ENCODE measurements at regions not wholly inside any gene's neighbourhood (a gene's known extent, or its start where the extent isn't known, plus 50 kb on each side); places are given as distances from the start of the nearest gene placed in this dataset.
A peak's percentile ranks its signal among the peaks of the same experiment; 100 is the strongest.

DNA sequence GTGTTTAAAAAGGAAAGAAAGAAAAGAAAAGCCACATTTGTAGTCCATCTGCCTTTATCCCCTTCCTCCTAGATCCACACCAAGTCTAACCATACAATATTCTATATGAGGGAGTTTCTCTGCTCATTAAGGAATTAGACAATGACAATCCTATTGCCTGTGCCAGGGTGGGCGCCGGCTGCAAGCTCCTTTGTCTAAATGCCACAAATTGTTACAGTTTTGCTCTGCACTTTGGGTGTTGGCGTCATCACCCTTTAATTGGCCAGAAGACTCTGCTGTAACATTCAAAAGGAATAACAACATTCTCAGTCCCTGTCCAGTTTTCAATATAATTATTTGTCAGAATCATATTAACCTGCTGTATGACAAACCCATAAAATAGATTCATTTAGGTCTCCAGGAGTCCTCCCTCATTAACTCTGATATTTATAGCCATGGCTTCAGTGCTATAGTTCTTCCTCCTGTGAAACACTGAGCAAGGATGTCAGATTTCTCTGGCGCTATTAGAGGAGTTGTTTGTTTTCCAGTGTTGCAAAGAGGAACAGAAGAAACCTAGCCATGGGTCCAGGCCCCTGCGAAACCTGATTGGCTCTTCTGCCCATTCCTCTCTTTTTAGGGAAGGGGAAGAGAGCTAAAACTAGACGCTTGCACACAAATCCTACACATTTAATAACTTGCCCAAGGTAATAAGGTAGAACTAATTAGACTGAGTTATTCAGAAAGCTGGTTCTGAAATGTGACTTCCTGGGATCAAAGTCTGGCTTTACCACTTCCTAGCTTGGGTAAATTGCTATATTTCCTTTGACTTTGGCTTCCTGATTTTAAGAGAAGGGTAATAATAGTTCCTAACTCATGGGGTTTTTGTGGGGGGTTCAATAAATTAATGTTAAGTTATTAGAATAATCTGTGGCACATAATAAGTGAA lies 112.4 kb downstream of the CD47 start:
- Histone ChIP-seq H3K4me2 (replicated peaks; ENCODE audit: extremely low read depth, low read length, poor library complexity, severe bottlenecking) (no peak overlapping the region), H3K9ac (ENCODE audit: insufficient read depth, low read length, poor library complexity, severe bottlenecking) (no peak overlapping the region), H3K79me2 (ENCODE audit: insufficient read depth, low read length) (no peaks in the 10 kb centered on the region), H2AFZ (ENCODE audit: insufficient read depth, low read depth, low read length, poor library complexity, severe bottlenecking) (peak overlapping the region; percentile 23), H3K4me3 (replicated peaks in 1 of 3; ENCODE audit: low read depth in 2 of 3, low read length in 3 of 3) (no peak overlapping the region), H3K9me3 (replicated peaks in 1 of 2; ENCODE audit: control insufficient read depth in 1 of 2, insufficient read depth in 1 of 2, low read length in 2 of 2) (no peaks in the 10 kb centered on the region), H3K4me1 (ENCODE audit: control insufficient read depth in 1 of 2, insufficient read depth in 2 of 2, low read length in 2 of 2) (peaks cover 18 to 30% of the 10 kb centered on the region in 2 donors), H3K27me3 (ENCODE audit: control insufficient read depth in 2 of 2, insufficient read depth in 2 of 2, low read length in 2 of 2) (no peaks in the 10 kb centered on the region), H3K36me3 (replicated peaks in 1 of 2; ENCODE audit: control insufficient read depth in 1 of 2, insufficient read depth in 2 of 2, low read length in 2 of 2) (no peaks in the 10 kb centered on the region), H3K27ac (ENCODE audit: low read depth in 1 of 2, low read length in 2 of 2) (no peak overlapping the region), H4K20me1 (ENCODE audit: insufficient read depth, low read length) (no peaks in the 10 kb centered on the region)
- H3K27ac Mint-ChIP-seq = peak overlapping the region in 3 of 7 donors; percentile 7 to 52 (median 26)
- 100% methylated on average over 3 of the region's 6 CpGs for WGBS (ENCODE audit: insufficient coverage)
- intact Hi-C loops (cut with micrococcal nuclease) = no loop called here
- H3K9me3 Mint-ChIP-seq = peaks cover 0 to 2% (median 0%) of the 10 kb centered on the region in 7 donors
- TF ChIP-seq, protein P1, sequence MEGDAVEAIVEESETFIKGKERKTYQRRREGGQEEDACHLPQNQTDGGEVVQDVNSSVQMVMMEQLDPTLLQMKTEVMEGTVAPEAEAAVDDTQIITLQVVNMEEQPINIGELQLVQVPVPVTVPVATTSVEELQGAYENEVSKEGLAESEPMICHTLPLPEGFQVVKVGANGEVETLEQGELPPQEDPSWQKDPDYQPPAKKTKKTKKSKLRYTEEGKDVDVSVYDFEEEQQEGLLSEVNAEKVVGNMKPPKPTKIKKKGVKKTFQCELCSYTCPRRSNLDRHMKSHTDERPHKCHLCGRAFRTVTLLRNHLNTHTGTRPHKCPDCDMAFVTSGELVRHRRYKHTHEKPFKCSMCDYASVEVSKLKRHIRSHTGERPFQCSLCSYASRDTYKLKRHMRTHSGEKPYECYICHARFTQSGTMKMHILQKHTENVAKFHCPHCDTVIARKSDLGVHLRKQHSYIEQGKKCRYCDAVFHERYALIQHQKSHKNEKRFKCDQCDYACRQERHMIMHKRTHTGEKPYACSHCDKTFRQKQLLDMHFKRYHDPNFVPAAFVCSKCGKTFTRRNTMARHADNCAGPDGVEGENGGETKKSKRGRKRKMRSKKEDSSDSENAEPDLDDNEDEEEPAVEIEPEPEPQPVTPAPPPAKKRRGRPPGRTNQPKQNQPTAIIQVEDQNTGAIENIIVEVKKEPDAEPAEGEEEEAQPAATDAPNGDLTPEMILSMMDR (IDR thresholded peaks at IDR 0.05) = no peak
- peaks cover 39% of the 10 kb centered on the region for H3K4me1 Mint-ChIP-seq
- H3K36me3 Mint-ChIP-seq = no peaks in the 10 kb centered on the region
- DNase-seq = no peak
- no peak overlapping the region for H3K4me3 Mint-ChIP-seq
- H3K27me3 Mint-ChIP-seq (ENCODE audit: low read depth in 3 of 3) = peaks cover 0 to 3% (median 1%) of the 10 kb centered on the region in 3 donors

GRCh38 chr3:107977221-107978130 lies 113.4 kb downstream of the CD47 start:
- Histone ChIP-seq H3K4me1 (ENCODE audit: control insufficient read depth in 1 of 2, insufficient read depth in 2 of 2, low read length in 2 of 2) (peaks cover 18 to 26% of the 10 kb centered on the region in 2 donors), H3K79me2 (ENCODE audit: insufficient read depth, low read length) (no peaks in the 10 kb centered on the region), H3K4me2 (replicated peaks; ENCODE audit: extremely low read depth, low read length, poor library complexity, severe bottlenecking) (no peak overlapping the region), H3K9me3 (replicated peaks in 1 of 2; ENCODE audit: control insufficient read depth in 1 of 2, insufficient read depth in 1 of 2, low read length in 2 of 2) (no peaks in the 10 kb centered on the region), H3K27me3 (ENCODE audit: control insufficient read depth in 2 of 2, insufficient read depth in 2 of 2, low read length in 2 of 2) (no peaks in the 10 kb centered on the region), H3K9ac (ENCODE audit: insufficient read depth, low read length, poor library complexity, severe bottlenecking) (no peak overlapping the region), H2AFZ (ENCODE audit: insufficient read depth, low read depth, low read length, poor library complexity, severe bottlenecking) (no peak overlapping the region), H4K20me1 (ENCODE audit: insufficient read depth, low read length) (no peaks in the 10 kb centered on the region), H3K36me3 (replicated peaks in 1 of 2; ENCODE audit: control insufficient read depth in 1 of 2, insufficient read depth in 2 of 2, low read length in 2 of 2) (no peaks in the 10 kb centered on the region), H3K27ac (ENCODE audit: low read depth in 1 of 2, low read length in 2 of 2) (no peak overlapping the region), H3K4me3 (replicated peaks in 1 of 3; ENCODE audit: low read depth in 2 of 3, low read length in 3 of 3) (no peak overlapping the region)
- 98% methylated on average over 7 of the region's 9 CpGs for WGBS (ENCODE audit: insufficient coverage)
- no peak for DNase-seq
- Mint-ChIP-seq H3K27me3 (ENCODE audit: low read depth in 3 of 3) (peaks cover 0 to 5% (median 1%) of the 10 kb centered on the region in 3 donors), H3K36me3 (no peaks in the 10 kb centered on the region), H3K9me3 (peaks cover 0 to 2% (median 0%) of the 10 kb centered on the region in 7 donors), H3K27ac (peak overlapping the region in 1 of 7 donors; percentile 42), H3K4me3 (no peak overlapping the region), H3K4me1 (peaks cover 39% of the 10 kb centered on the region)
- TF ChIP-seq, protein P1 (IDR thresholded peaks at IDR 0.05) = no peak
- intact Hi-C loops (cut with micrococcal nuclease) = no loop called here
